ENCODE measurements at regions not wholly inside any gene's neighbourhood (a gene's known extent, or its start where the extent isn't known, plus 50 kb on each side); places are given as distances from the start of the nearest gene placed in this dataset.

DNA sequence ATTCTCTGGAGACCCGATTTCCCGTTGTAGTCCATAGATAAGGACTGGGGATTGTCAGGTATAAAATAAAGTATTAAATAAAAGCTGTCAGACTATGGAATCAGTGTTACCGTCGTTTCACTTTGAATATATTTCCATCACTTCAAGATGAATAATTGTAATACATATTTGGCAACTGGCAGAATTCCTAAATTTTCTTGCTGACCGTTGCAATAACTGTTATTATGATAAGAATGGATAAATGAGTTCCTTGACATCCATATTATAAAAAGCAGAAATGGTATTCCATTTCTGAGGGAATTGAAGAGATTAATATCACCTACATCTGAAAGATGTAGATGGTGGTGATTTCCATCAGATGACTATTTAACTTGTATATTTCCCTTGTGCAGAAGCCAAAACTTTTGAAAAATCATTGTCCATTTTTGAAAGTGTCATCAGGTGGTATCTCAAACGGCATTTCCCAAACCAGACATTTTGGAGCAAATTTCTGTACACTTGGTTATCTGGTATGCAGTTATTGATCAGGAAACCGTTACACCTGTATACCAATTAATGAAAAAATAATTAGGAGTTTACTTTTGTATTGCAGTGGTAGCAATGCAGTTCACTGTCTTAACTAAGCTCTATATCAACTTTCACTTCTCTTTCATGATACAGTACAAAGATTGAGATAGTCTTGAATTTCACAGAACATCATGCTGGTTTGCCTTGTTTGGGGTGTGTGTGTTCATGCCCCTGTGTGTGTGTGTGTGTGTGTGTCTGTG is 878.5 kb downstream of the PCDH18 start:
- TF ChIP-seq, protein P1, sequence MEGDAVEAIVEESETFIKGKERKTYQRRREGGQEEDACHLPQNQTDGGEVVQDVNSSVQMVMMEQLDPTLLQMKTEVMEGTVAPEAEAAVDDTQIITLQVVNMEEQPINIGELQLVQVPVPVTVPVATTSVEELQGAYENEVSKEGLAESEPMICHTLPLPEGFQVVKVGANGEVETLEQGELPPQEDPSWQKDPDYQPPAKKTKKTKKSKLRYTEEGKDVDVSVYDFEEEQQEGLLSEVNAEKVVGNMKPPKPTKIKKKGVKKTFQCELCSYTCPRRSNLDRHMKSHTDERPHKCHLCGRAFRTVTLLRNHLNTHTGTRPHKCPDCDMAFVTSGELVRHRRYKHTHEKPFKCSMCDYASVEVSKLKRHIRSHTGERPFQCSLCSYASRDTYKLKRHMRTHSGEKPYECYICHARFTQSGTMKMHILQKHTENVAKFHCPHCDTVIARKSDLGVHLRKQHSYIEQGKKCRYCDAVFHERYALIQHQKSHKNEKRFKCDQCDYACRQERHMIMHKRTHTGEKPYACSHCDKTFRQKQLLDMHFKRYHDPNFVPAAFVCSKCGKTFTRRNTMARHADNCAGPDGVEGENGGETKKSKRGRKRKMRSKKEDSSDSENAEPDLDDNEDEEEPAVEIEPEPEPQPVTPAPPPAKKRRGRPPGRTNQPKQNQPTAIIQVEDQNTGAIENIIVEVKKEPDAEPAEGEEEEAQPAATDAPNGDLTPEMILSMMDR (conservative IDR thresholded peaks at IDR 0.05 in 1 of 2, IDR thresholded peaks at IDR 0.05 in 1 of 2; ENCODE audit: low read depth in 1 of 2, low read length in 2 of 2): no peak
- TF ChIP-seq EZH2 (IDR thresholded peaks at IDR 0.05; ENCODE audit: low read length, missing control alignments): no peak

All from fibroblast of lung (primary cell).